Neural cell (in vitro differentiated cells): ENCODE measurements at regions not wholly inside any gene's neighbourhood (a gene's known extent, or its start where the extent isn't known, plus 50 kb on each side); places are given as distances from the start of the nearest gene placed in this dataset.

Experiments
- H2AFZ ChIP-seq: fragments of 200-600, 300-800 bp; sonication (generic), shearing (Covaris generic); 2 replicates; pipeline ENCODE4 v1.6.0; 2014; ENCODE audit warnings: low read depth, mild to moderate bottlenecking, antibody characterized with exemption, low read length, moderate library complexity
- H3F3A ChIP-seq: fragments of 200-600 bp; shearing (Covaris generic); 2 replicates; pipeline ENCODE4 v1.6.1; 2016; ENCODE audit warnings: mild to moderate bottlenecking, moderate library complexity, mixed read lengths, antibody characterized with exemption, low read length; ENCODE audit not compliant: insufficient read depth, poor library complexity, severe bottlenecking
- H3K27ac ChIP-seq: fragments of 200-600, 300-800 bp; sonication (generic), shearing (Covaris generic); 2 replicates; pipeline ENCODE4 v1.5.1; 2014; ENCODE audit warnings: mild to moderate bottlenecking, low read length, moderate library complexity
- H3K27me3 ChIP-seq: fragments of 300-800, 200-600 bp; sonication (generic), shearing (Covaris generic); 2 replicates; pipeline ENCODE4 v1.6.0; 2014; ENCODE audit warnings: mild to moderate bottlenecking, low read depth, low read length, moderate library complexity; ENCODE audit not compliant: insufficient read depth
- H3K36me3 ChIP-seq: fragments of 300-800, 200-600 bp; sonication (generic), shearing (Covaris generic); 2 replicates; pipeline ENCODE4 v1.5.1; 2014; ENCODE audit warnings: mild to moderate bottlenecking, antibody characterized with exemption, low read length, moderate library complexity; ENCODE audit not compliant: insufficient read depth
- H3K4me2 ChIP-seq: fragments of 300-800, 200-600 bp; sonication (generic), shearing (Covaris generic); 2 replicates; pipeline ENCODE4 v1.6.0; 2014; ENCODE audit warnings: mild to moderate bottlenecking, low read length
- H3K4me3 ChIP-seq: fragments of 300-800, 200-600 bp; sonication (generic), shearing (Covaris generic); 2 replicates; pipeline ENCODE4 v1.5.1; 2014; ENCODE audit warnings: mild to moderate bottlenecking, low read length, moderate library complexity
- H3K79me2 ChIP-seq: fragments of 200-600 bp; shearing (Covaris generic); replicated peaks from 2 replicates; pipeline ENCODE4 v1.6.0; 2014; ENCODE audit warnings: mild to moderate bottlenecking, low read length, moderate library complexity; ENCODE audit not compliant: insufficient read depth
- H3K9ac ChIP-seq: fragments of 300-800, 200-600 bp; sonication (generic), shearing (Covaris generic); 2 replicates; pipeline ENCODE4 v1.6.1; 2016; ENCODE audit warnings: mild to moderate bottlenecking, low read length, mixed read lengths
- H3K9me2 ChIP-seq: fragments of 200-600 bp; shearing (Covaris generic); 2 replicates; pipeline ENCODE4 v1.6.1; 2016; ENCODE audit warnings: mild to moderate bottlenecking, low read length, mixed read lengths; ENCODE audit not compliant: insufficient read depth
- H3K9me3 ChIP-seq: fragments of 200-600, 300-800 bp; sonication (generic), shearing (Covaris generic); 2 replicates; pipeline ENCODE4 v1.6.1; 2016; ENCODE audit warnings: mild to moderate bottlenecking, mixed run types, low read length, moderate library complexity, mixed read lengths
- H4K20me1 ChIP-seq: fragments of 200-600 bp; shearing (Covaris generic); 2 replicates; pipeline ENCODE4 v1.6.1; 2016; ENCODE audit warnings: mild to moderate bottlenecking, mixed run types; ENCODE audit not compliant: insufficient read depth
- CTCF ChIP-seq: fragments of 450-650 bp; IDR thresholded peaks from 2 replicates; pipeline ENCODE4 v1.5.1; 2014; ENCODE audit warnings: antibody characterized with exemption, mild to moderate bottlenecking, moderate library complexity; ENCODE audit not compliant: poor library complexity, severe bottlenecking
- EP300 ChIP-seq: fragments of 450-650 bp; conservative IDR thresholded peaks from 2 replicates; pipeline ENCODE4 v1.6.1; 2014; ENCODE audit warnings: antibody characterized with exemption, mild to moderate bottlenecking, moderate library complexity; ENCODE audit not compliant: poor library complexity, severe bottlenecking
- EZH2 ChIP-seq: fragments of 200-600, 300-800 bp; shearing (Covaris generic), sonication (generic); IDR thresholded peaks from 2 replicates; pipeline ENCODE4 v1.6.1; 2014; ENCODE audit warnings: antibody characterized with exemption, low read length, borderline replicate concordance, mild to moderate bottlenecking; ENCODE audit not compliant: insufficient read depth, poor library complexity, severe bottlenecking
- MXI1 ChIP-seq: fragments of 450-650 bp; conservative IDR thresholded peaks from 2 replicates; pipeline ENCODE4 v1.6.1; 2014; ENCODE audit warnings: antibody characterized with exemption, mild to moderate bottlenecking; ENCODE audit not compliant: poor library complexity, severe bottlenecking
- POLR2AphosphoS5 ChIP-seq: IDR thresholded peaks from 2 replicates; pipeline ENCODE4 v1.6.1; 2012
- RAD21 ChIP-seq: fragments of 450-650 bp; conservative IDR thresholded peaks from 2 replicates; pipeline ENCODE4 v1.6.1; 2014; ENCODE audit warnings: antibody characterized with exemption, mild to moderate bottlenecking, moderate library complexity
- REST ChIP-seq: IDR thresholded peaks from 2 replicates; pipeline ENCODE4 v1.6.1; 2012; ENCODE audit warnings: borderline replicate concordance
- SMC3 ChIP-seq: fragments of 450-650 bp; conservative IDR thresholded peaks from 2 replicates; pipeline ENCODE4 v1.6.1; 2014; ENCODE audit warnings: antibody characterized with exemption, mild to moderate bottlenecking, moderate library complexity; ENCODE audit not compliant: poor library complexity
- TAF1 ChIP-seq: IDR thresholded peaks from 2 replicates; pipeline ENCODE4 v1.6.1; 2012; ENCODE audit warnings: low read depth

GRCh38 chr2:235270956-235271355, 222.9 kb upstream of the AGAP1 start:
- Histone ChIP-seq H3K9me2 (no peaks in the 10 kb centered on the region), H3K9me3 (no peaks in the 10 kb centered on the region), H3K9ac (no peak overlapping the region), H3K4me2 (no peak overlapping the region), H3K4me3 (no peak overlapping the region), H3F3A (no peaks in the 10 kb centered on the region), H4K20me1 (no peaks in the 10 kb centered on the region), H3K27ac (no peak overlapping the region), H2AFZ (no peak overlapping the region), H3K79me2 (no peaks in the 10 kb centered on the region), H3K36me3 (no peaks in the 10 kb centered on the region), H3K27me3 (no peaks in the 10 kb centered on the region)
- TF ChIP-seq MXI1 (no peak), REST (no peak), RAD21 (no peak), EZH2 (no peak), SMC3 (no peak), TAF1 (no peak), POLR2AphosphoS5 (no peak), CTCF (no peak), EP300 (no peak)

GRCh38 chr2:235271936-235272335, 221.9 kb upstream of the AGAP1 start:
- Histone ChIP-seq H3K9me2 (no peaks in the 10 kb centered on the region), H3K36me3 (no peaks in the 10 kb centered on the region), H3K9me3 (no peaks in the 10 kb centered on the region), H3K79me2 (no peaks in the 10 kb centered on the region), H3K9ac (no peak overlapping the region), H3K27me3 (no peaks in the 10 kb centered on the region), H2AFZ (no peak overlapping the region), H4K20me1 (no peaks in the 10 kb centered on the region), H3K27ac (no peak overlapping the region), H3F3A (no peaks in the 10 kb centered on the region), H3K4me2 (no peak overlapping the region), H3K4me3 (no peak overlapping the region)
- TF ChIP-seq EZH2 = no peak
- no peak for TF ChIP-seq POLR2AphosphoS5
- TF ChIP-seq CTCF = no peak
- no peak for TF ChIP-seq REST
- no peak for TF ChIP-seq TAF1
- TF ChIP-seq MXI1 = no peak
- no peak for TF ChIP-seq RAD21
- TF ChIP-seq EP300 = no peak
- no peak for TF ChIP-seq SMC3
